Embryonic facial prominence (tissue), 1 donor: ENCODE measurements at regions not wholly inside any gene's neighbourhood (a gene's known extent, or its start where the extent isn't known, plus 50 kb on each side); places are given as distances from the start of the nearest gene placed in this dataset.
A peak's percentile ranks its signal among the peaks of the same experiment; 100 is the strongest.
"Not testable (repeated sequence)": the region's sequence is repeated elsewhere in the genome, so short reads cannot be mapped to it uniquely, and the experiment has no call there.

Source experiments
- DNase-seq: peaks from one replicate; pipeline ENCODE4 v3.0.0-alpha.2; 2016; ENCODE audit errors: extremely low spot score

- DNase-seq, result no peak
These were observed 97.0 kb downstream of the DRD1 start for GRCh38 chr5:175347027-175347426.

- no peak for DNase-seq
These were observed 99.4 kb downstream of the DRD1 start for GRCh38 chr5:175344331-175345195.

- DNase-seq, result no peak
These were observed 100.7 kb downstream of the DRD1 start for GRCh38 chr5:175343308-175343707.

GRCh38 chr5:175340180-175340579 lies 103.8 kb downstream of the DRD1 start:
- no peak for DNase-seq

GRCh38 chr5:175337680-175338079 lies 106.3 kb downstream of the DRD1 start:
- DNase-seq, result no peak

- no peak for DNase-seq
These were observed 107.2 kb downstream of the DRD1 start for GRCh38 chr5:175336781-175337180.

- DNase-seq, result no peak
These were observed 108.3 kb downstream of the DRD1 start for GRCh38 chr5:175335691-175336090.

GRCh38 chr5:175331173-175332036 lies 112.6 kb downstream of the DRD1 start:
- DNase-seq, result not testable (repeated sequence)

GRCh38 chr5:175329976-175330375 lies 114.0 kb downstream of the DRD1 start:
- DNase-seq, result no peak

- no peak for DNase-seq
These were observed 115.3 kb downstream of the DRD1 start for GRCh38 chr5:175328687-175329086.

- no peak for DNase-seq
These were observed 115.8 kb downstream of the DRD1 start for GRCh38 chr5:175328176-175328575.

GRCh38 chr5:175325681-175326080 lies 118.3 kb downstream of the DRD1 start:
- no peak for DNase-seq

- peak; percentile 11 for DNase-seq
These were observed 122.0 kb downstream of the DRD1 start for GRCh38 chr5:175321927-175322532.

GRCh38 chr5:175319199-175319598 lies 124.8 kb downstream of the DRD1 start:
- DNase-seq, result no peak

GRCh38 chr5:175317872-175318271 lies 126.1 kb downstream of the DRD1 start:
- no peak for DNase-seq

- DNase-seq, result no peak
These were observed 134.7 kb downstream of the DRD1 start for GRCh38 chr5:175309218-175309810.

- DNase-seq, result no peak
These were observed 135.3 kb downstream of the DRD1 start for GRCh38 chr5:175308701-175309100.

GRCh38 chr5:175306381-175306780 lies 137.6 kb downstream of the DRD1 start:
- DNase-seq, result no peak

GRCh38 chr5:175305251-175305650 lies 138.7 kb downstream of the DRD1 start:
- DNase-seq, result no peak

GRCh38 chr5:175290379-175290778 lies 153.6 kb downstream of the DRD1 start:
- no peak for DNase-seq

- no peak for DNase-seq
These were observed 155.8 kb downstream of the DRD1 start for GRCh38 chr5:175288048-175288621.

- no peak for DNase-seq
These were observed 157.0 kb downstream of the DRD1 start for GRCh38 chr5:175286981-175287380.
